GM20000 (cell line): ENCODE measurements at regions not wholly inside any gene's neighbourhood (a gene's known extent, or its start where the extent isn't known, plus 50 kb on each side); places are given as distances from the start of the nearest gene placed in this dataset.

Experiments
- DNase-seq: peaks from one replicate; pipeline ENCODE4 v3.0.0; 2012; ENCODE audit warnings: low spot score
- TF ChIP-seq, protein P1 (sequence below): IDR thresholded peaks from 2 replicates; pipeline ENCODE4 v1.5.1; 2012; ENCODE audit warnings: mild to moderate bottlenecking, control low read depth; ENCODE audit errors: extremely low read depth, missing control alignments

DNA sequence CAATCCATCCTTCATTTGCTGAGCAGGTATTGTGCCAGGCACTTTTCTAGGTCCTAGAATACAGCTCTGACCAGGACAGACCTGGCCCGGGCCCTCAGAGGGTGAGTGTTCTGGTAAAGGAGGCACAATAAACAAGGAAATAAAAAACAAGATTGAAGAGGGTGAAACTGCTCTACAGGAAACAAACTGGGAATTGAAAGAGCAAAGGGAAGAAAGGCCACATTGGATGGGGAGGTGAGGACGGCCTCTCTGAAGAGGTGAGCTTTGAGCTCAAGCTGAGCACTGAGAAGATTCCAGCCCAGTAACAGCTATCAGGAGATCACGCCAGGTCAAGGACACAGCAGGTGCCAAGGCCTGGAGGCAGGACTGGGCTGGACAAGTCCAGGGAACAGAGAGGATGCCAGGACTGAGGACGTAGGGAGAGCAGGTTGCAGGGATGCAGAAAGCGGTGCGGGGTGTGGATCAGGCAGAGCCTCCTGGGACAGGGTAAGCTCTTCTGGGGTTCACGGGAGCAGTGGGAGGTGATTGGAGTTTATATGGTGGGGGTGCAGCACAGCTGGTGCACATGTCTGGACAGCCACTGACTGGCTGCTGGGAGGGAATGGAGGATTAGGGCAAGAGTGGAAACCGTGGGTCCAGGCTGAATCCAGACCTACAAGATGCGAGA, 433.3 kb downstream of the PREX1 start:
- no peak for DNase-seq
- TF ChIP-seq, protein P1, sequence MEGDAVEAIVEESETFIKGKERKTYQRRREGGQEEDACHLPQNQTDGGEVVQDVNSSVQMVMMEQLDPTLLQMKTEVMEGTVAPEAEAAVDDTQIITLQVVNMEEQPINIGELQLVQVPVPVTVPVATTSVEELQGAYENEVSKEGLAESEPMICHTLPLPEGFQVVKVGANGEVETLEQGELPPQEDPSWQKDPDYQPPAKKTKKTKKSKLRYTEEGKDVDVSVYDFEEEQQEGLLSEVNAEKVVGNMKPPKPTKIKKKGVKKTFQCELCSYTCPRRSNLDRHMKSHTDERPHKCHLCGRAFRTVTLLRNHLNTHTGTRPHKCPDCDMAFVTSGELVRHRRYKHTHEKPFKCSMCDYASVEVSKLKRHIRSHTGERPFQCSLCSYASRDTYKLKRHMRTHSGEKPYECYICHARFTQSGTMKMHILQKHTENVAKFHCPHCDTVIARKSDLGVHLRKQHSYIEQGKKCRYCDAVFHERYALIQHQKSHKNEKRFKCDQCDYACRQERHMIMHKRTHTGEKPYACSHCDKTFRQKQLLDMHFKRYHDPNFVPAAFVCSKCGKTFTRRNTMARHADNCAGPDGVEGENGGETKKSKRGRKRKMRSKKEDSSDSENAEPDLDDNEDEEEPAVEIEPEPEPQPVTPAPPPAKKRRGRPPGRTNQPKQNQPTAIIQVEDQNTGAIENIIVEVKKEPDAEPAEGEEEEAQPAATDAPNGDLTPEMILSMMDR, result no peak

DNA sequence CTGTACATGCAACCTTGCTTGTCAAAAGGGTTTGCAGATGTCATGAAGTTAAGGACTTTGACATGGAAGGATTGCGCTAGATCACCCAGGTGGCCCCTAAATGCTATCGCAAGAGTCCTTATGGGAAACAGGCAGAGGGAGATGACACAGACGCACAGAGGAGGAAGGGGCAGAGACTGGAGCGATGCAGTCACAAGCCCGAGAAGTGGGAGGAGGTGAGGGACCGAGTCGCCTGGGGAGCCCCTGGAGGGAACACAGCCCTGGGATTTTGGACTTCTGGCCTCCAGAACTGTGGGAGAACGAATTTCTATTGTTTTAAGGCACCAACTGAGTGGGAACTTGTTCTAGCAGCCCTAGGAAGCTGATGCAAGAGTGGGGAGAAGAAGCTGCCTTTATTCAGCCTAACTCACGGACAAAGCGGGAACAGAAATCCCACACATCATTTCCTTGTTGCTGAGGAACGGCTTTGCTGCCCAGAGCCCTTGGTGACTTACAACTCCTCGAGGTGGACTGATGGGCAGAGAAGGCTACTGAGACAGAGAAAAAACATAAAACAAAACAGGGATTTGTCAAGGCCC, 434.0 kb downstream of the PREX1 start:
- DNase-seq, result no peak
- TF ChIP-seq, protein P1, result no peak

DNA sequence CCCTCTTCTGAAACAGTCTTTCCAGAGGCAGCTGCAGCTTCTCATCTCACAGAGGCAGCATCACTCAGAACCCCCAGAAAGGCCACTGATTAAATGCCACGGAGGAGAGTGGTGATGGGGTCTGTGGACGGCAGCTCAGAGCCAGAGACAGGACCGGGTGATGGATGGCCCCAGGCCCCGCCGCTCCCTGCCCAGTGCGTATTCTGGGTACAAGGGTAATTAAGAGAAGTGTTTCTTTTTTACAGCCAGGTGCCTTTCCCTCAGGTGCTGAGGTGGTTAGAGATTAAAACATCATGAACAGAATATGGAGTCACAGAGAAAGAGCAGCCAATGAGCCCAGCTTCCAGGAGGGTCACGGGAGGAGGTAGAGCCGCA, 434.5 kb downstream of the PREX1 start:
- TF ChIP-seq, protein P1, result no peak
- DNase-seq, result no peak

DNA sequence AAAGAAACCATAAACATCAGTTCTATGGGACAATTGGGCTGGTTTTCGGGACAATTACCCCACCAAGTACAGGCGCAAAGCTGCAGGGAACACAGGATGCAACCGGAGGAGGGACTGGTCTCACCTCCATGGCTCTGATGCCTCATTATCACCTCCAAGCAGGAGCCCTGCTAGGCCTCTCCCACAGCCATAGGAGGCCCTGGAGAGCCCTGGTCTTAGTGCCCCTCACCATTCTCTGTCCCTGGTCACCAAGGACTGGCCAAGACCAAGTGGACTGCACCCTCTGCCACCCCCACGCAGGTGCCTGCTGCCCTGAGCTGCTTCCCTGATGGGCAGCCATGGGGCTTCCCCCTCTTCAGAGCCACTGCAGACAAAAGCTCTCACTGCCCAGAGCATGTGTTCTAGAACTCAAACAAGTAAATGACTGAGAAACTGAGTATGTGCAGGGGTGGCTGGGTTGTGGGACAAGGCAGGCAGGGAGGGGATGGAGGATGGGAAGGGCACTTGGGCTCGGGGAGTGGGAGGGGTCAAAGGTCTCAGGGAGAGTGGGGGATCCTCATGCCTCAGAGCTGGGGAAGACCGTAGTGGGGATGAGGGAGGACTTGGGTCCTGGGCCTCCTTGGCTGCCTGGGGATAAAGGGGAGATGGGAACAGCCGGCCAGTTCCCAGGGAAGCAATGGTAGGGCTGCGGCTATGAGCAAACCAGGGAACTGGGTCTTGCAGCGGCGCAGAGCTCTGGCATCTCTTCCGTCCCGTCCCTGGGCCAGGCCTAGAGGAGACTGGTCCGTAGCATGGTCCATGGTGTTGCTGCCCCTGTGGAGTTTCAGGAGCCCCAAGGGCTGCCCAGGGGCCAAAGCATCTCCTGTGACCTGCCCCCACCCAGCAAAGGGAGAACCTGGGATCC, 435.1 kb downstream of the PREX1 start:
- TF ChIP-seq, protein P1, result no peak
- DNase-seq, result no peak

DNA sequence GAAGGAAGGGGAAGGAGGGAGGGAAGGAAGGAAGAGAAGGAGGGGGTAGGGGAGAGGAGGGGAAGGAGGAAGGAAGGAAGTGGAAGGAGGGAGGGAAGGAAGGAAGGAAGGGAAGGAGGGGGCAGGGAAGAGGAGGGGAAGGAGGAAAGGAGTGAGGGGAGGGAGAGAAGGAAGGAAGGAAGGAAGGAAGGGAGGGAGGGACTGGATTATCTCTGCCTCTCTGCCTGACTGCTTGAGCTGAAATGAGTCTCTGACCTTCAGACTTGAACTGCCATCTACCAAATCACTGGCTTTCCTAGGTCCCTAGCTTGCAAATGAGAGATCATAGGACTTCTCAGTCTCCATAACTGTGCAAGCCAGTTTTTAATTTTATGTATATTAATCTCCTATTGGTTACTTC, 436.8 kb downstream of the PREX1 start:
- no peak for DNase-seq
- TF ChIP-seq, protein P1, result no peak

DNA sequence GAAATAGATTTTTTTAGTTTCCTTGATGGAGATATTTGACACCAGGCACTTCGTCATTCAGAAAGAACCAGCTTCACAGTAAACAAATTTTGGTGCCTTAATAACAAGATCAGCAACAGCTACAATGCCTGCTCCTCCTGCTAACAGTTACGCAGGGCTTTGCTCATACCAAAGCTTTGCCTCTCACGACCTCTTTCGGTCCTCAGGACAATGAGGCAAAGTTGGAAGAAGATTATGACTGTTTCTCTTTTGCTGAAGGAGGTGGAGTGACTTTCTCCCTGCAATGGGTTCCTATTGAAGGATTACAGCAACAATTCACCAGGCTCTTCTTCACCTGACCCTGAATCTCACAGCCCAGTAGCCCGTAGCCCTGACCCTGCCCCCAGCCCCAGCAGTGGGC, 440.1 kb downstream of the PREX1 start:
- TF ChIP-seq, protein P1, result no peak
- DNase-seq, result no peak

DNA sequence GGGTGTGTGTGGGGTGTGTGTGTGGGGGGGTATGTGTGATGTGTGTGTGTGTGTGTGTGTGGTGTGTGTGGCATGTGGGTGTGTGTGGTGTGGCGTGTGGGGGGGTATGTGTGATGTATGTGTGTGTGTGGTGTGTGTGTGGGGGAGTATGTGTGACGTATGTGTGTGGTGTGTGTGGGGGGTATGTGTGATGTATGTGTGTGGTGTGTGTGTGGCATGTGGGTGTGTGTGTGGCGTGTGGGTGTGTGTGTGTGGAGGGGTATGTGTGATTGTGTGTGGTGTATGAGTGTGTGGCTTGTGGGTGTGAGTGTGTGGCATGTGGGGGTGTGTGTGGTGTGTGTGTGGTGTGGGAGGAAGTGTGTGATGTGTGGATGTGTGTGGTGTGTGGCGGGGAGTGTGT, 442.3 kb downstream of the PREX1 start:
- TF ChIP-seq, protein P1, result no peak
- no peak for DNase-seq
